ENCODE measurements at regions not wholly inside any gene's neighbourhood (a gene's known extent, or its start where the extent isn't known, plus 50 kb on each side); places are given as distances from the start of the nearest gene placed in this dataset.
A peak's percentile ranks its signal among the peaks of the same experiment; 100 is the strongest.

GRCh38 chr1:29677028-29678024 is 441.0 kb downstream of the PTPRU start:
- CTCF ChIA-PET, result no interaction called here
- ATAC-seq, result no peak
- POLR2A ChIA-PET, result no interaction called here

GRCh38 chr1:29676496-29676895 is 440.2 kb downstream of the PTPRU start:
- Histone ChIP-seq H3K79me2 (ENCODE audit: insufficient read depth, low read length) (no peaks in the 10 kb centered on the region), H3K9me2 (ENCODE audit: insufficient read depth) (no peaks in the 10 kb centered on the region), H3K4me3 (replicated peaks in 1 of 2; ENCODE audit: low read depth in 1 of 2, low read length in 2 of 2) (no peak overlapping the region), H3K4me2 (ENCODE audit: low read length) (no peak overlapping the region), H3K36me3 (ENCODE audit: control insufficient read depth in 1 of 2, insufficient read depth in 2 of 2, low read length in 2 of 2) (no peaks in the 10 kb centered on the region), H3K27me3 (ENCODE audit: insufficient read depth, low read length) (no peaks in the 10 kb centered on the region), H3K9ac (ENCODE audit: low read length) (no peak overlapping the region), H3K27ac (ENCODE audit: low read depth, low read length) (no peak overlapping the region), H3K9me3 (ENCODE audit: control insufficient read depth in 1 of 2, insufficient read depth in 1 of 2, low read depth in 1 of 2, low read length in 2 of 2) (no peaks in the 10 kb centered on the region), H3K4me1 (ENCODE audit: control insufficient read depth in 1 of 2, insufficient read depth in 2 of 2, low read length in 2 of 2) (peaks cover 0 to 8% of the 10 kb centered on the region in 2 experiments; a peak in 1 of 4 replicates), H2AFZ (ENCODE audit: low read depth, low read length, poor library complexity, severe bottlenecking) (no peak overlapping the region), H4K20me1 (ENCODE audit: insufficient read depth) (no peaks in the 10 kb centered on the region)
- intact Hi-C loops (cut with micrococcal nuclease), result no loop called here
- RAD21 ChIA-PET (ENCODE audit: low non-redundant PET in 1 of 2, low total read pairs in 2 of 2, uncharacterized antibody in 2 of 2, unreplicated experiment in 2 of 2), result no interaction called here
- POLR2A ChIA-PET, result no interaction called here
- CTCF ChIA-PET, result no interaction called here
- no TSS peak for BruUV-seq (replicated peaks)
- TF ChIP-seq ELF1 (IDR thresholded peaks at IDR 0.05; ENCODE audit: borderline replicate concordance, low read depth) (no peak), RAD21 (IDR thresholded peaks at IDR 0.05; ENCODE audit: low read depth) (no peak), POLR2A (IDR thresholded peaks at IDR 0.05; ENCODE audit: borderline replicate concordance, extremely low read depth, insufficient read depth, insufficient read length) (no peak), JUND (IDR thresholded peaks at IDR 0.05) (no peak), EZH2phosphoT487 (IDR thresholded peaks at IDR 0.05; ENCODE audit: borderline replicate concordance) (no peak), SIN3A (IDR thresholded peaks at IDR 0.05; ENCODE audit: low read depth) (no peak), ZBTB33 (IDR thresholded peaks at IDR 0.05; ENCODE audit: extremely low read depth, insufficient replicate concordance, low read length) (no peak), ZNF274 (IDR thresholded peaks at IDR 0.05; ENCODE audit: low read depth, low read length) (no peak), CBX3 (IDR thresholded peaks at IDR 0.05; ENCODE audit: low read depth) (no peak), ATF3 (IDR thresholded peaks at IDR 0.05) (no peak), ZFX (IDR thresholded peaks at IDR 0.05) (no peak), TCF7L2 (IDR thresholded peaks at IDR 0.05; ENCODE audit: borderline replicate concordance, extremely low read depth, insufficient read depth, insufficient read length) (no peak), CEBPB (IDR thresholded peaks at IDR 0.05; ENCODE audit: low read depth) (no peak), MAX (IDR thresholded peaks at IDR 0.05) (no peak), YY1 (IDR thresholded peaks at IDR 0.05; ENCODE audit: extremely low read depth, insufficient replicate concordance, low read depth, low read length) (no peak), EGR1 (IDR thresholded peaks at IDR 0.05; ENCODE audit: low read depth) (no peak), EZH2 (IDR thresholded peaks at IDR 0.05) (no peak)
- DNase-seq (ENCODE audit: low read depth, low spot score) (no peak), ATAC-seq (no peak)

More at GRCh38 chr1:29677028-29678024, 441.0 kb downstream of the PTPRU start:
- no TSS peak for BruUV-seq (replicated peaks)
- Histone ChIP-seq H3K4me3 (replicated peaks in 1 of 2; ENCODE audit: low read depth in 1 of 2, low read length in 2 of 2) (no peak overlapping the region), H4K20me1 (ENCODE audit: insufficient read depth) (no peaks in the 10 kb centered on the region), H3K27me3 (ENCODE audit: insufficient read depth, low read length) (no peaks in the 10 kb centered on the region), H3K9me2 (ENCODE audit: insufficient read depth) (no peaks in the 10 kb centered on the region), H3K9ac (ENCODE audit: low read length) (no peak overlapping the region), H3K79me2 (ENCODE audit: insufficient read depth, low read length) (no peaks in the 10 kb centered on the region), H3K36me3 (ENCODE audit: control insufficient read depth in 1 of 2, insufficient read depth in 2 of 2, low read length in 2 of 2) (no peaks in the 10 kb centered on the region), H2AFZ (ENCODE audit: low read depth, low read length, poor library complexity, severe bottlenecking) (no peak overlapping the region), H3K4me1 (ENCODE audit: control insufficient read depth in 1 of 2, insufficient read depth in 2 of 2, low read length in 2 of 2) (peaks cover 0 to 8% of the 10 kb centered on the region in 2 experiments; a peak in 1 of 4 replicates), H3K27ac (ENCODE audit: low read depth, low read length) (no peak overlapping the region), H3K4me2 (ENCODE audit: low read length) (no peak overlapping the region), H3K9me3 (ENCODE audit: control insufficient read depth in 1 of 2, insufficient read depth in 1 of 2, low read depth in 1 of 2, low read length in 2 of 2) (no peaks in the 10 kb centered on the region)
- intact Hi-C loops (cut with micrococcal nuclease), result no loop called here
- no peak for DNase-seq (ENCODE audit: low read depth, low spot score)
- RAD21 ChIA-PET (ENCODE audit: low non-redundant PET in 1 of 2, low total read pairs in 2 of 2, uncharacterized antibody in 2 of 2, unreplicated experiment in 2 of 2), result no interaction called here
- no peak for TF ChIP-seq CEBPB (IDR thresholded peaks at IDR 0.05; ENCODE audit: low read depth)
- peak; percentile 19; the same call in 1 of the 2 replicates for TF ChIP-seq RAD21 (IDR thresholded peaks at IDR 0.05; ENCODE audit: low read depth)

Data from HCT116 (cell line).